ENCODE measurements at regions not wholly inside any gene's neighbourhood (a gene's known extent, or its start where the extent isn't known, plus 50 kb on each side); places are given as distances from the start of the nearest gene placed in this dataset.

DNA sequence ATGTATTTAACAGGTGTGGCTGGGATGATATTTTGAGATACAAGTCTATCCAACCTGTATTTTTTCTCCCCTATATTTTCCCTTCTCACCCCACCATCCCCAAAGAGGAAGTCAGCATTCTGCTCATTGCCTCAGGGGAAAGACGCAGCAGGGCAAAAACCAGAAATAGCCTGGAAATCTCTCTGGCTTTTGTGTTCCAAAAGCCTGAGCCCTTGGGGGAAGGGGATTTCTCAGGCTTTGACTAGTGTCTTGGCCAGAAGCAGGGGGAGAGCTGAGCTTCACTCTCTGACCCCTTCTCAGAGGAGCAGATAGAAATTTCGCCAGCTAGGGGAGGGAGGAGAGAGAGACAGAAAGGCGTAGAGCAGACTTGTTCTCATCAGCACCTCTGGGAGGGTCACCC, 244.7 kb downstream of the RRAGC start:
- no peak for DNase-seq (ENCODE audit: extremely low spot score in 2 of 2)
- TF ChIP-seq, protein P1, sequence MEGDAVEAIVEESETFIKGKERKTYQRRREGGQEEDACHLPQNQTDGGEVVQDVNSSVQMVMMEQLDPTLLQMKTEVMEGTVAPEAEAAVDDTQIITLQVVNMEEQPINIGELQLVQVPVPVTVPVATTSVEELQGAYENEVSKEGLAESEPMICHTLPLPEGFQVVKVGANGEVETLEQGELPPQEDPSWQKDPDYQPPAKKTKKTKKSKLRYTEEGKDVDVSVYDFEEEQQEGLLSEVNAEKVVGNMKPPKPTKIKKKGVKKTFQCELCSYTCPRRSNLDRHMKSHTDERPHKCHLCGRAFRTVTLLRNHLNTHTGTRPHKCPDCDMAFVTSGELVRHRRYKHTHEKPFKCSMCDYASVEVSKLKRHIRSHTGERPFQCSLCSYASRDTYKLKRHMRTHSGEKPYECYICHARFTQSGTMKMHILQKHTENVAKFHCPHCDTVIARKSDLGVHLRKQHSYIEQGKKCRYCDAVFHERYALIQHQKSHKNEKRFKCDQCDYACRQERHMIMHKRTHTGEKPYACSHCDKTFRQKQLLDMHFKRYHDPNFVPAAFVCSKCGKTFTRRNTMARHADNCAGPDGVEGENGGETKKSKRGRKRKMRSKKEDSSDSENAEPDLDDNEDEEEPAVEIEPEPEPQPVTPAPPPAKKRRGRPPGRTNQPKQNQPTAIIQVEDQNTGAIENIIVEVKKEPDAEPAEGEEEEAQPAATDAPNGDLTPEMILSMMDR (IDR thresholded peaks at IDR 0.05), result no peak
- no peak for TF ChIP-seq POLR2A (IDR thresholded peaks at IDR 0.05)
- TF ChIP-seq POLR2AphosphoS5 (IDR thresholded peaks at IDR 0.05; ENCODE audit: insufficient read depth in 1 of 2, low read depth in 1 of 2), result no peak
- no peaks in the 10 kb centered on the region for H3K4me1 ChIP-seq
- no peak overlapping the region for H3K27ac ChIP-seq
- H3K9me3 ChIP-seq, result no peaks in the 10 kb centered on the region
- intact Hi-C loops (cut with DNase I), result no loop called here
- H3K36me3 ChIP-seq, result no peaks in the 10 kb centered on the region
- no peaks in the 10 kb centered on the region for H3K27me3 ChIP-seq
- H3K4me3 ChIP-seq, result no peak overlapping the region

DNA sequence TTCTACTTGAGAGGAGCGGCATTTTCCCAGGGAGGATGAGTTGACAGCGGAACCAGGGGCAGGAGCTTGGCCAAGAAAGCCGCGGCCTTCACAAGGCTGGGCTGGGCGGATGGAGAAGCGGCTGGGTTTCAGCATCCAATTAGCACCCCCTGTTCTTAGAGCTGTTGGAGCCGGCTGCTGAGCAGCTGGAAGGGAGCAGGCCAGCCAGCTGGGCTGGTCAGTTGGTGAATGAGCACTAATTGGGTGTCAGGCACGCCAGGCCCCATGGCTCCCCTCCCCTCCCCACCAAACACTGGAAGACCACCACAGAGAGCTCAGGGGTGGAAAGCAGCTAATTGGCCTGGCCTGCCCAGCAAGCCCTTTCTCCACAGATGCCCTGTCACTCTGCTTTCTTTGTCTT, 245.6 kb downstream of the RRAGC start:
- Histone ChIP-seq H3K36me3 (no peaks in the 10 kb centered on the region), H3K27ac (no peak overlapping the region), H3K4me3 (no peak overlapping the region), H3K27me3 (no peaks in the 10 kb centered on the region), H3K9me3 (no peaks in the 10 kb centered on the region), H3K4me1 (no peaks in the 10 kb centered on the region)
- DNase-seq (ENCODE audit: extremely low spot score in 2 of 2), result no peak
- TF ChIP-seq, protein P1 (IDR thresholded peaks at IDR 0.05), result no peak
- TF ChIP-seq POLR2A (IDR thresholded peaks at IDR 0.05) (no peak), POLR2AphosphoS5 (IDR thresholded peaks at IDR 0.05; ENCODE audit: insufficient read depth in 1 of 2, low read depth in 1 of 2) (no peak)
- intact Hi-C loops (cut with DNase I), result no loop called here

DNA sequence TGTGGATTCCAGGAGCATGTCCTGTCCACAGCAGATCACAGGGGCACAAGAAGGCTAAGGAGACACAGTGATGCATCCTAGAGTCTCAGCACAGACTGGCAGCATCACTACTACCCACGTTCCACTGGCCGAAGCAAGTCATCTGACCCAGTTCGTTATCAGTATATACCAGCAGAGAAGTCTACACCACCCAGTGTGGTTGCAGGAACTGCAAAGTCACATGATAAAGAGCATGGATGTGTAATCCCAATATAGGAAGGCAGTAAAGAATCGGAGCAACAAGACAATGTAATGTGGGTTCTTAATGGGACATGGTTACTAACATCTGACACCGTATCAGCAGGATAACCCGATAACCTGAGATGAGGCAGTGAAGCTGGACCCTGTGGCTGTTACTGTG, 246.6 kb downstream of the RRAGC start:
- peak in 1 of 2 donors; percentile 84 for DNase-seq (ENCODE audit: extremely low spot score in 2 of 2)
- no peak for TF ChIP-seq POLR2AphosphoS5 (IDR thresholded peaks at IDR 0.05; ENCODE audit: insufficient read depth in 1 of 2, low read depth in 1 of 2)
- no peak for TF ChIP-seq POLR2A (IDR thresholded peaks at IDR 0.05)
- TF ChIP-seq, protein P1 (IDR thresholded peaks at IDR 0.05), result no peak
- H3K4me3 ChIP-seq, result no peak overlapping the region

GRCh38 chr1:38611664-38612211, 247.8 kb downstream of the RRAGC start:
- Histone ChIP-seq H3K36me3 (no peaks in the 10 kb centered on the region), H3K4me3 (no peak overlapping the region), H3K27me3 (no peaks in the 10 kb centered on the region), H3K4me1 (no peaks in the 10 kb centered on the region), H3K27ac (no peak overlapping the region), H3K9me3 (no peaks in the 10 kb centered on the region)
- intact Hi-C loops (cut with DNase I), result no loop called here
- peak in 1 of 2 donors; percentile 9 for DNase-seq (ENCODE audit: extremely low spot score in 2 of 2)
- TF ChIP-seq POLR2A (IDR thresholded peaks at IDR 0.05), result no peak
- TF ChIP-seq POLR2AphosphoS5 (IDR thresholded peaks at IDR 0.05; ENCODE audit: insufficient read depth in 1 of 2, low read depth in 1 of 2), result no peak
- TF ChIP-seq, protein P1 (IDR thresholded peaks at IDR 0.05), result no peak

More for the DNA sequence above, 246.6 kb downstream of the RRAGC start:
- Histone ChIP-seq H3K4me1 (no peaks in the 10 kb centered on the region), H3K27ac (no peak overlapping the region), H3K36me3 (no peaks in the 10 kb centered on the region), H3K27me3 (no peaks in the 10 kb centered on the region), H3K9me3 (no peaks in the 10 kb centered on the region)
- intact Hi-C loops (cut with DNase I), result no loop called here

- TF ChIP-seq, protein P1 (IDR thresholded peaks at IDR 0.05), result no peak
- TF ChIP-seq POLR2A (IDR thresholded peaks at IDR 0.05) (no peak), POLR2AphosphoS5 (IDR thresholded peaks at IDR 0.05; ENCODE audit: insufficient read depth in 1 of 2, low read depth in 1 of 2) (no peak)
- no peak overlapping the region for H3K4me3 ChIP-seq
- no peaks in the 10 kb centered on the region for H3K9me3 ChIP-seq
- intact Hi-C loops (cut with DNase I), result no loop called here
- no peaks in the 10 kb centered on the region for H3K36me3 ChIP-seq
- DNase-seq (ENCODE audit: extremely low spot score in 2 of 2), result peak; percentile 64 to 92
- no peaks in the 10 kb centered on the region for H3K4me1 ChIP-seq
- H3K27ac ChIP-seq, result no peak overlapping the region
- H3K27me3 ChIP-seq, result no peaks in the 10 kb centered on the region
Observed at GRCh38 chr1:38609166-38610025, 250.2 kb downstream of the RRAGC start.

All from vagina (tissue), 2 donors.